H9 (cell line): ENCODE measurements at regions not wholly inside any gene's neighbourhood (a gene's known extent, or its start where the extent isn't known, plus 50 kb on each side); places are given as distances from the start of the nearest gene placed in this dataset.
A peak's percentile ranks its signal among the peaks of the same experiment; 100 is the strongest.

ENCODE experiments used
- DNase-seq: peaks from one replicate; pipeline ENCODE4 v3.0.0-alpha.2; 2017
- H2AFZ ChIP-seq: one replicate; pipeline ENCODE4 v1.6.1; 2013; ENCODE audit warnings: mild to moderate bottlenecking, low read length, control low read depth, moderate library complexity
- H2AK5ac ChIP-seq: 2 replicates; pipeline ENCODE4 v1.6.1; 2013; ENCODE audit warnings: low read length, control low read depth, mixed read lengths; ENCODE audit not compliant: insufficient read length
- H2BK120ac ChIP-seq: one replicate; pipeline ENCODE4 v1.6.1; 2013; ENCODE audit warnings: low read depth, mild to moderate bottlenecking, low read length, control low read depth, inconsistent platforms; ENCODE audit not compliant: poor library complexity, severe bottlenecking
- H2BK12ac ChIP-seq: 2 replicates; pipeline ENCODE4 v1.6.1; 2013; ENCODE audit warnings: low read length, control low read depth, mixed read lengths, low read depth; ENCODE audit not compliant: insufficient read length
- H2BK15ac ChIP-seq: 2 replicates; pipeline ENCODE4 v1.6.1; 2013; ENCODE audit warnings: low read depth, low read length, control low read depth
- H2BK20ac ChIP-seq: one replicate; pipeline ENCODE4 v1.6.1; 2013; ENCODE audit warnings: low read depth, mild to moderate bottlenecking, low read length, control low read depth, inconsistent platforms; ENCODE audit not compliant: poor library complexity, severe bottlenecking
- H2BK5ac ChIP-seq: 2 replicates; pipeline ENCODE4 v1.6.1; 2013; ENCODE audit warnings: low read length, control low read depth, mixed read lengths; ENCODE audit not compliant: insufficient read length
- H3K14ac ChIP-seq: 2 replicates; pipeline ENCODE4 v1.6.1; 2013; ENCODE audit warnings: low read length, control low read depth; ENCODE audit not compliant: insufficient read depth
- H3K18ac ChIP-seq: 2 replicates; pipeline ENCODE4 v1.6.1; 2013; ENCODE audit warnings: low read depth, mild to moderate bottlenecking, mixed read lengths, low read length, control low read depth; ENCODE audit not compliant: insufficient read length
- H3K23ac ChIP-seq: 2 replicates; pipeline ENCODE4 v1.6.1; 2013; ENCODE audit warnings: low read length, control low read depth, mixed read lengths, low read depth; ENCODE audit not compliant: insufficient read length
- H3K23me2 ChIP-seq: 2 replicates; pipeline ENCODE4 v1.6.1; 2013; ENCODE audit warnings: low read depth, mild to moderate bottlenecking, mixed read lengths, low read length, control low read depth; ENCODE audit not compliant: insufficient read length, poor library complexity, severe bottlenecking
- H3K27ac ChIP-seq: 2 replicates; pipeline ENCODE4 v1.5.1; 2013; ENCODE audit warnings: low read length, control low read depth, mixed read lengths, low read depth; ENCODE audit not compliant: insufficient read length
- H3K27me3 ChIP-seq: 2 replicates; pipeline ENCODE4 v1.6.1; 2013; ENCODE audit warnings: low read length, control low read depth, inconsistent platforms; ENCODE audit not compliant: insufficient read depth
- H3K4ac ChIP-seq: 2 replicates; pipeline ENCODE4 v1.6.1; 2013; ENCODE audit warnings: low read depth, mild to moderate bottlenecking, control low read depth, inconsistent platforms, low read length, moderate library complexity
- H3K4me1 ChIP-seq: 2 replicates; pipeline ENCODE4 v1.6.1; 2013; ENCODE audit warnings: low read length, control low read depth, inconsistent platforms; ENCODE audit not compliant: insufficient read depth
- H3K4me2 ChIP-seq: 2 replicates; pipeline ENCODE4 v1.6.1; 2013; ENCODE audit warnings: low read length, control low read depth, mixed read lengths; ENCODE audit not compliant: insufficient read length, insufficient read depth
- H3K56ac ChIP-seq: 2 replicates; pipeline ENCODE4 v1.6.1; 2013; ENCODE audit warnings: low read depth, mild to moderate bottlenecking, mixed read lengths, low read length, control low read depth; ENCODE audit not compliant: insufficient read length
- H3K79me1 ChIP-seq: 2 replicates; pipeline ENCODE4 v1.6.1; 2013; ENCODE audit warnings: low read depth, mild to moderate bottlenecking, moderate library complexity, low read length, control low read depth, inconsistent platforms; ENCODE audit not compliant: insufficient read depth, poor library complexity, severe bottlenecking
- H3K79me2 ChIP-seq: 2 replicates; pipeline ENCODE4 v1.6.1; 2013; ENCODE audit warnings: low read length, control low read depth, inconsistent platforms; ENCODE audit not compliant: insufficient read depth
- H3K9ac ChIP-seq: 2 replicates; pipeline ENCODE4 v1.6.1; 2013; ENCODE audit warnings: low read length, control low read depth, mixed read lengths; ENCODE audit not compliant: insufficient read length; ENCODE audit errors: extremely low read depth
- H3K9me3 ChIP-seq: one replicate; pipeline ENCODE4 v1.6.1; 2013; ENCODE audit warnings: low read depth, low read length, inconsistent platforms; ENCODE audit not compliant: control insufficient read depth
- H3T11ph ChIP-seq: one replicate; pipeline ENCODE4 v1.6.1; 2013; ENCODE audit warnings: mild to moderate bottlenecking, low read length, control low read depth, inconsistent platforms
- H4K20me1 ChIP-seq: one replicate; pipeline ENCODE4 v1.6.1; 2013; ENCODE audit not compliant: control insufficient read depth, insufficient read length, insufficient read depth
- H4K5ac ChIP-seq: 2 replicates; pipeline ENCODE4 v1.6.1; 2013; ENCODE audit warnings: low read depth, mild to moderate bottlenecking, mixed read lengths, low read length, control low read depth; ENCODE audit not compliant: insufficient read length
- H4K8ac ChIP-seq: replicated peaks from 2 replicates; pipeline ENCODE4 v1.6.1; 2013; ENCODE audit warnings: low read length, control low read depth, mixed read lengths, low read depth; ENCODE audit not compliant: insufficient read length
- H4K91ac ChIP-seq: 2 replicates; pipeline ENCODE4 v1.6.1; 2013; ENCODE audit warnings: low read depth, mild to moderate bottlenecking, moderate library complexity, mixed read lengths, low read length, control low read depth; ENCODE audit not compliant: insufficient read length
- H3K27ac Mint-ChIP-seq, 3 experiments: 2 replicates in 2 of 3; 3 replicates in 1 of 3; pipeline ENCODE4 v1.8.0; 2020 to 2021; ENCODE audit warnings: mixed read lengths in 3 of 3, mild to moderate bottlenecking in 1 of 3, moderate library complexity in 1 of 3
- H3K27me3 Mint-ChIP-seq: 2 replicates; pipeline ENCODE4 v1.8.0; 2021; ENCODE audit warnings: low read depth, mild to moderate bottlenecking, moderate library complexity, mixed read lengths
- H3K36me3 Mint-ChIP-seq, 3 experiments: 2 replicates in 2 of 3; 3 replicates in 1 of 3; pipeline ENCODE4 v1.8.0; 2020 to 2021; ENCODE audit warnings: low read depth in 3 of 3, mixed read lengths in 3 of 3; ENCODE audit not compliant: insufficient read depth in 1 of 3
- H3K4me1 Mint-ChIP-seq, 2 experiments: 2 replicates each; pipeline ENCODE4 v1.8.0; 2020; ENCODE audit warnings: mixed read lengths in 2 of 2
- H3K4me3 Mint-ChIP-seq, 2 experiments: 2 replicates in 1 of 2; 3 replicates in 1 of 2; pipeline ENCODE4 v1.8.0; 2020 to 2021; ENCODE audit warnings: mild to moderate bottlenecking in 2 of 2, mixed read lengths in 2 of 2, moderate library complexity in 1 of 2
- H3K9me3 Mint-ChIP-seq, 2 experiments: 2 replicates in 1 of 2; 3 replicates in 1 of 2; pipeline ENCODE4 v1.8.0; 2020; ENCODE audit warnings: mild to moderate bottlenecking in 2 of 2, mixed read lengths in 2 of 2, moderate library complexity in 1 of 2
- CTCF ChIP-seq: fragments of 200-600 bp; sonication (generic); conservative IDR thresholded peaks from 3 replicates; pipeline ENCODE4 v1.8.0; 2021; ENCODE audit warnings: antibody characterized with exemption, mild to moderate bottlenecking
- WGBS: extraction: QIAGEN DNeasy Blood & Tissue Kit; methylation state at CpG from one replicate; pipeline ENCODE4 v1.1.7; 2013; ENCODE audit warnings: missing lambda C conversion rate, low lambda C conversion rate, mixed read lengths; ENCODE audit not compliant: insufficient read length; ENCODE audit errors: extremely low coverage; 5-methylcytosine and 5-hydroxymethylcytosine counted together

DNA sequence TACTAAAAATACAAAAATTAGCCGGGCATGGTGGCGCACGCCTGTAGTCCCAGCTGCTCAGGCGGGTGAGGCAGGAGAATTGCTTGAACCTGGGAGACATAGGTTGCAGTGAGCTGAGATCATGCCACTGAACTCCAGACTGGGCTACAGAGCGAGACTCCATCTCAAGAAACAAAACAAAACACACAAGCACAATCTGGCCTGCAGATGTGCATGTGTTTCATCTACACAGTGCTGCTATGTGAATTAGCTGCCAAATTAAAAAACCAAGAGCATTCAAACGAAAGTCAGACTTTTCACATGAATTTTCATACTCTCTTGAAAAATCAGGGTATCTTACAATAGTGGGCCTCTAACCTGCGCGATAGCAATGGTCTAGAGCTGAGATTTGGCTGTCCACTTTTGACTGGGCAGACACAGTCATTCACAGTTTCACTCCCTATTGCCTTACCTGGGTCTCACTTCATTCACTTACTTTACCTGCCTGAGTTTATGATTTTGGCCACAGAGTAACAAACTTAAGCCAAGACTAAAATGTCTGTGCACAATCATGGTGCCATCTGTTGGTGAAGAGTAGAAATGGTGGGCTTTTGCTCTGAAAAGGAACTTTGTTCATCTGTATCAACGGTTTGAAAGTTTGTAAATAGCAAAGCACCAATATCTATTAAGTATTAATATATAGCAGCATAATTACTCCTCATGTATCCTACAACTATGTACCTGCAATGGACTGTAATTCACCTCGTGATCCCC, 138.5 kb upstream of the UST start:
- H3K23ac ChIP-seq, result no peak overlapping the region
- no peak overlapping the region for H3K56ac ChIP-seq
- peaks cover 0 to 10% of the 10 kb centered on the region in 2 experiments; a peak in 3 of 5 replicates for H3K9me3 Mint-ChIP-seq
- H3K4me1 Mint-ChIP-seq, result no peaks in the 10 kb centered on the region
- no peak overlapping the region for H4K8ac ChIP-seq
- H2BK12ac ChIP-seq, result no peak overlapping the region
- no peaks in the 10 kb centered on the region for H4K20me1 ChIP-seq
- no peak overlapping the region for H3T11ph ChIP-seq
- H3K4me3 Mint-ChIP-seq, result no peak overlapping the region
- no peak overlapping the region for H3K27ac ChIP-seq
- no peaks in the 10 kb centered on the region for H3K9me3 ChIP-seq
- H3K9ac ChIP-seq, result no peak overlapping the region
- no peak overlapping the region for H3K4me2 ChIP-seq
- no peaks in the 10 kb centered on the region for H3K79me1 ChIP-seq
- H3K27me3 ChIP-seq, result no peaks in the 10 kb centered on the region
- H4K91ac ChIP-seq, result no peak overlapping the region
- no peak overlapping the region for H4K5ac ChIP-seq
- no peaks in the 10 kb centered on the region for H3K79me2 ChIP-seq
- no peak overlapping the region for H2BK5ac ChIP-seq
- WGBS, result no CpG with 5 or more reads among the region's 10 CpGs
- TF ChIP-seq CTCF, result peak; percentile 70
- H3K14ac ChIP-seq, result no peak overlapping the region
- no peak overlapping the region for H3K18ac ChIP-seq
- no peak overlapping the region for H3K27ac Mint-ChIP-seq
- no peak overlapping the region for H3K4ac ChIP-seq
- H2AFZ ChIP-seq, result no peak overlapping the region
- H3K23me2 ChIP-seq, result no peaks in the 10 kb centered on the region
- no peak overlapping the region for H2BK120ac ChIP-seq
- no peaks in the 10 kb centered on the region for H3K4me1 ChIP-seq
- no peaks in the 10 kb centered on the region for H3K27me3 Mint-ChIP-seq
- H2AK5ac ChIP-seq, result no peak overlapping the region
- DNase-seq, result no peak
- peaks cover 0 to 8% (median 3%) of the 10 kb centered on the region in 3 experiments; a peak in 3 of 7 replicates for H3K36me3 Mint-ChIP-seq
- no peak overlapping the region for H2BK20ac ChIP-seq
- H2BK15ac ChIP-seq, result no peak overlapping the region
